Cardiac muscle cell (in vitro differentiated cells and primary cell): ENCODE measurements at regions not wholly inside any gene's neighbourhood (a gene's known extent, or its start where the extent isn't known, plus 50 kb on each side); places are given as distances from the start of the nearest gene placed in this dataset.

ENCODE experiments used
- DNase-seq, 2 donors: peaks; one replicate each; pipeline versions ENCODE4 v3.0.0 to v3.0.0-alpha.2; 2010 to 2017; ENCODE audit warnings: low read depth in 1 of 2, low spot score in 1 of 2
- H3K27ac ChIP-seq: fragments of 200-600 bp; sonication (generic); 2 replicates; pipeline ENCODE4 v1.5.1; 2016
- H3K27me3 ChIP-seq: fragments of 200-600 bp; sonication (generic); 2 replicates; pipeline ENCODE4 v1.6.0; 2016; ENCODE audit warnings: control low read depth
- H3K36me3 ChIP-seq: fragments of 200-600 bp; sonication (generic); 2 replicates; pipeline ENCODE4 v1.5.1; 2016; ENCODE audit warnings: control low read depth
- H3K4me1 ChIP-seq: fragments of 200-600 bp; sonication (generic); 2 replicates; pipeline ENCODE4 v1.8.1; 2017; ENCODE audit warnings: low read depth, mild to moderate bottlenecking, mixed run types
- H3K4me3 ChIP-seq: fragments of 200-600 bp; sonication (generic); 2 replicates; pipeline ENCODE4 v1.5.1; 2016; ENCODE audit warnings: mild to moderate bottlenecking
- H3K9me3 ChIP-seq: fragments of 200-600 bp; sonication (generic); 2 replicates; pipeline ENCODE4 v1.5.1; 2017; ENCODE audit warnings: low read depth, mild to moderate bottlenecking, control low read depth
- CTCF ChIP-seq: IDR thresholded peaks from 2 replicates; pipeline ENCODE4 v1.5.1; 2012; ENCODE audit warnings: low read depth, mild to moderate bottlenecking, low read length

GRCh38 chr20:57888591-57888990, 178.8 kb upstream of the PMEPA1 start:
- DNase-seq = no peak
- no peak overlapping the region for H3K4me3 ChIP-seq
- no peak for TF ChIP-seq CTCF

GRCh38 chr20:57884956-57885355, 175.1 kb upstream of the PMEPA1 start:
- no peaks in the 10 kb centered on the region for H3K4me1 ChIP-seq
- H3K27ac ChIP-seq = no peak overlapping the region
- no peaks in the 10 kb centered on the region for H3K36me3 ChIP-seq
- DNase-seq = no peak
- no peaks in the 10 kb centered on the region for H3K9me3 ChIP-seq
- no peak overlapping the region for H3K4me3 ChIP-seq
- peaks cover 18% of the 10 kb centered on the region for H3K27me3 ChIP-seq
- no peak for TF ChIP-seq CTCF

More at GRCh38 chr20:57888591-57888990, 178.8 kb upstream of the PMEPA1 start:
- H3K27me3 ChIP-seq = peaks cover 9% of the 10 kb centered on the region
- no peaks in the 10 kb centered on the region for H3K36me3 ChIP-seq
- no peak overlapping the region for H3K27ac ChIP-seq
- H3K9me3 ChIP-seq = no peaks in the 10 kb centered on the region
- no peaks in the 10 kb centered on the region for H3K4me1 ChIP-seq

GRCh38 chr20:57883761-57884160, 173.9 kb upstream of the PMEPA1 start:
- H3K27ac ChIP-seq = no peak overlapping the region
- peaks cover 26% of the 10 kb centered on the region for H3K27me3 ChIP-seq
- no peaks in the 10 kb centered on the region for H3K9me3 ChIP-seq
- H3K36me3 ChIP-seq = no peaks in the 10 kb centered on the region
- DNase-seq = no peak
- TF ChIP-seq CTCF = no peak
- H3K4me3 ChIP-seq = no peak overlapping the region
- H3K4me1 ChIP-seq = no peaks in the 10 kb centered on the region

- no peak for TF ChIP-seq CTCF
- H3K4me1 ChIP-seq = no peaks in the 10 kb centered on the region
- no peak for DNase-seq
These were observed 173.4 kb upstream of the PMEPA1 start for GRCh38 chr20:57883224-57883623.

GRCh38 chr20:57882451-57883161, 172.8 kb upstream of the PMEPA1 start:
- no peak for TF ChIP-seq CTCF
- H3K27ac ChIP-seq = no peak overlapping the region

More at GRCh38 chr20:57883224-57883623, 173.4 kb upstream of the PMEPA1 start:
- Histone ChIP-seq H3K36me3 (no peaks in the 10 kb centered on the region), H3K27me3 (peaks cover 26% of the 10 kb centered on the region), H3K27ac (no peak overlapping the region), H3K9me3 (no peaks in the 10 kb centered on the region), H3K4me3 (no peak overlapping the region)

More at GRCh38 chr20:57882451-57883161, 172.8 kb upstream of the PMEPA1 start:
- H3K36me3 ChIP-seq = no peaks in the 10 kb centered on the region
- peaks cover 26% of the 10 kb centered on the region for H3K27me3 ChIP-seq
- H3K4me3 ChIP-seq = no peak overlapping the region
- H3K4me1 ChIP-seq = no peaks in the 10 kb centered on the region
- no peaks in the 10 kb centered on the region for H3K9me3 ChIP-seq
- DNase-seq = no peak
